Liver (tissue), 8 donors: ENCODE measurements at regions not wholly inside any gene's neighbourhood (a gene's known extent, or its start where the extent isn't known, plus 50 kb on each side); places are given as distances from the start of the nearest gene placed in this dataset.
"Not testable (repeated sequence)": the region's sequence is repeated elsewhere in the genome, so short reads cannot be mapped to it uniquely, and the experiment has no call there.

Source experiments
- DNase-seq: peaks from one replicate; pipeline ENCODE4 v3.0.0-alpha.2; 2017; ENCODE audit warnings: low spot score
- H3K27ac ChIP-seq, 2 donors: one replicate each; pipeline ENCODE4 v1.7.0; 2013; ENCODE audit warnings: inconsistent platforms in 2 of 2, low read length in 2 of 2, control low read depth in 1 of 2, low read depth in 1 of 2, mild to moderate bottlenecking in 1 of 2
- H3K27me3 ChIP-seq, 4 donors: one replicate each; pipeline versions ENCODE4 v1.6.1 to v1.7.0; 2013; ENCODE audit warnings: low read length in 3 of 4, inconsistent platforms in 1 of 4, mild to moderate bottlenecking in 1 of 4, moderate library complexity in 1 of 4; ENCODE audit not compliant: control insufficient read depth in 4 of 4, insufficient read depth in 4 of 4
- H3K36me3 ChIP-seq, 4 donors: one replicate each; pipeline versions ENCODE4 v1.6.1 to v1.7.0; 2013; ENCODE audit warnings: low read length in 3 of 4, mild to moderate bottlenecking in 3 of 4, low read depth in 1 of 4, moderate library complexity in 1 of 4; ENCODE audit not compliant: control insufficient read depth in 4 of 4, insufficient read depth in 3 of 4
- H3K4me1 ChIP-seq, 4 donors: one replicate each; pipeline versions ENCODE4 v1.6.1 to v1.7.0; 2013; ENCODE audit warnings: low read length in 3 of 4, mild to moderate bottlenecking in 3 of 4, moderate library complexity in 1 of 4; ENCODE audit not compliant: control insufficient read depth in 4 of 4, insufficient read depth in 4 of 4
- H3K4me3 ChIP-seq, 3 donors: one replicate each; pipeline versions ENCODE4 v1.6.1 to v1.7.0; 2013; ENCODE audit warnings: low read length in 3 of 3, control low read depth in 1 of 3, low read depth in 1 of 3, mild to moderate bottlenecking in 1 of 3
- H3K9ac ChIP-seq, 2 donors: one replicate each; pipeline ENCODE4 v1.7.0; 2013; ENCODE audit warnings: low read length in 2 of 2, mild to moderate bottlenecking in 2 of 2, moderate library complexity in 2 of 2, control low read depth in 1 of 2, low read depth in 1 of 2
- H3K9me3 ChIP-seq, 4 donors: one replicate each; pipeline versions ENCODE4 v1.6.1 to v1.7.0; 2013; ENCODE audit warnings: low read length in 3 of 4; ENCODE audit not compliant: control insufficient read depth in 4 of 4
- EGR1 ChIP-seq, 2 donors: IDR thresholded peaks; 2 replicates each; pipeline ENCODE4 v1.6.1; 2016 to 2018; ENCODE audit warnings: antibody characterized with exemption in 2 of 2, low read depth in 2 of 2
- FOXA1 ChIP-seq: IDR thresholded peaks from 2 replicates; pipeline ENCODE4 v1.6.1; 2016; ENCODE audit warnings: antibody characterized with exemption
- FOXA2 ChIP-seq: IDR thresholded peaks from 2 replicates; pipeline ENCODE4 v1.6.1; 2016; ENCODE audit warnings: antibody characterized with exemption
- GABPA ChIP-seq, 2 donors: IDR thresholded peaks in 1 of 2; conservative IDR thresholded peaks in 1 of 2; 2 replicates each; pipeline ENCODE4 v1.6.1; 2016; ENCODE audit warnings: antibody characterized with exemption in 2 of 2, mild to moderate bottlenecking in 1 of 2, moderate library complexity in 1 of 2
- HNF4A ChIP-seq, 2 donors: conservative IDR thresholded peaks; 2 replicates each; pipeline ENCODE4 v1.6.1; 2016; ENCODE audit warnings: antibody characterized with exemption in 2 of 2, mild to moderate bottlenecking in 2 of 2
- HNF4G ChIP-seq: IDR thresholded peaks from 2 replicates; pipeline ENCODE4 v1.6.1; 2016; ENCODE audit warnings: antibody characterized with exemption
- JUND ChIP-seq, 2 donors: IDR thresholded peaks; 2 replicates each; pipeline ENCODE4 v1.6.1; 2016; ENCODE audit warnings: antibody characterized with exemption in 2 of 2
- NR2F2 ChIP-seq: IDR thresholded peaks from 2 replicates; pipeline ENCODE4 v1.6.1; 2016; ENCODE audit warnings: antibody characterized with exemption
- RAD21 ChIP-seq, 2 donors: IDR thresholded peaks; 2 replicates each; pipeline ENCODE4 v1.6.1; 2016; ENCODE audit warnings: antibody characterized with exemption in 2 of 2, mild to moderate bottlenecking in 2 of 2
- RXRA ChIP-seq, 2 donors: IDR thresholded peaks; 2 replicates each; pipeline ENCODE4 v1.6.1; 2017 to 2018; ENCODE audit warnings: antibody characterized with exemption in 2 of 2, mild to moderate bottlenecking in 1 of 2
- SP1 ChIP-seq: IDR thresholded peaks from 2 replicates; pipeline ENCODE4 v1.6.1; 2018; ENCODE audit warnings: antibody characterized with exemption, mild to moderate bottlenecking
- TAF1 ChIP-seq: conservative IDR thresholded peaks from 2 replicates; pipeline ENCODE4 v1.6.1; 2016; ENCODE audit warnings: antibody characterized with exemption, mild to moderate bottlenecking
- YY1 ChIP-seq: IDR thresholded peaks from 2 replicates; pipeline ENCODE4 v1.6.1; 2016; ENCODE audit warnings: antibody characterized with exemption, mild to moderate bottlenecking
- ZBTB33 ChIP-seq: IDR thresholded peaks from 2 replicates; pipeline ENCODE4 v1.6.1; 2016; ENCODE audit warnings: antibody characterized with exemption
- WGBS: extraction: QIAGEN DNeasy Blood & Tissue Kit; methylation state at CpG from one replicate; pipeline ENCODE4 v1.1.7; 2013; 5-methylcytosine and 5-hydroxymethylcytosine counted together
- TF ChIP-seq, protein P1 (sequence below): fragments of 150-350 bp; IDR thresholded peaks from 2 replicates; pipeline ENCODE4 v1.5.1; 2017; ENCODE audit warnings: improper control_type of control experiment, low read depth, low read length; ENCODE audit not compliant: missing input control
- TF ChIP-seq, protein P2 (sequence below): IDR thresholded peaks from 2 replicates; pipeline ENCODE4 v1.6.1; 2016; ENCODE audit warnings: antibody characterized with exemption, mild to moderate bottlenecking
- donor health status: healthy.
- donor health status: healthy.
- donor health status: healthy.
- donor health status: healthy.
- donor health status: healthy.

- Histone ChIP-seq H3K27me3 (no peaks in the 10 kb centered on the region), H3K4me1 (no peaks in the 10 kb centered on the region), H3K4me3 (no peak overlapping the region), H3K27ac (no peak overlapping the region), H3K9me3 (no peaks in the 10 kb centered on the region), H3K9ac (no peak overlapping the region), H3K36me3 (no peaks in the 10 kb centered on the region)
- no peak for DNase-seq
- TF ChIP-seq NR2F2 (peak; percentile 9), GABPA (IDR thresholded peaks at IDR 0.05 in 1 of 2, conservative IDR thresholded peaks at IDR 0.05 in 1 of 2) (no peak), RAD21 (IDR thresholded peaks at IDR 0.05) (peak; percentile 6 to 11), ZBTB33 (no peak)
- WGBS, result 68% methylated on average over 7 of the region's 7 CpGs
These were observed 222.0 kb upstream of the SGK1 start for GRCh38 chr6:134539865-134540323.

GRCh38 chr6:134537765-134538164, 219.9 kb upstream of the SGK1 start:
- not testable (repeated sequence) for H3K4me3 ChIP-seq, DNase-seq, H3K27me3 ChIP-seq, H3K27ac ChIP-seq, H3K9ac ChIP-seq, H3K36me3 ChIP-seq, H3K9me3 ChIP-seq, H3K4me1 ChIP-seq
- WGBS, result 96% methylated on average over 10 of the region's 10 CpGs

DNA sequence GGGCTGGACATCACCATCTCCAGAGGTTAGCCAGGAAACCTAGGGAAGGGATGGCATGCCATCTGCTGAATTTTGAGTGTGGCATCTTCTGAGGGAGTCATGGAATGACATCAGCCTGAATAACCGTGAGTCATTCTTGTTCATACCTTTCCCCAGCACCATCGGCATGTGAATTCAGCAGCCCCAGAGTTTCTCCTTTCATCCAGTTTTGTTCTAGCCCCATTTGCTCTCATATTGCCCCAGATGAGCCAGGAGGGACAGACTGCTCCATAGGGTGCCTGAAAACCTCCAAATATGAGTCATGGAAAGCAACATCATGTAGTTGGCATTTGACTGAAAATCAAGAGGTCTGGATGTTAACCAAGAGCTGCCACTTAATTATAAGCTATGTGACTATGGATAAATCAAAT, 219.2 kb upstream of the SGK1 start:
- Histone ChIP-seq H3K27ac (no peak overlapping the region), H3K4me1 (peaks cover 0 to 2% (median 0%) of the 10 kb centered on the region in 4 donors), H3K36me3 (no peaks in the 10 kb centered on the region), H3K9me3 (no peaks in the 10 kb centered on the region), H3K9ac (no peak overlapping the region), H3K27me3 (no peaks in the 10 kb centered on the region), H3K4me3 (no peak overlapping the region)
- no peak for DNase-seq
- TF ChIP-seq HNF4G (no peak), SP1 (no peak), YY1 (no peak), RXRA (IDR thresholded peaks at IDR 0.05) (no peak), TAF1 (no peak), NR2F2 (no peak), FOXA1 (no peak), FOXA2 (no peak), GABPA (IDR thresholded peaks at IDR 0.05 in 1 of 2, conservative IDR thresholded peaks at IDR 0.05 in 1 of 2) (no peak), JUND (IDR thresholded peaks at IDR 0.05) (no peak), HNF4A (conservative IDR thresholded peaks at IDR 0.05) (no peak), EGR1 (IDR thresholded peaks at IDR 0.05; ENCODE audit: low read depth in 2 of 2) (no peak)
- TF ChIP-seq, protein P1, sequence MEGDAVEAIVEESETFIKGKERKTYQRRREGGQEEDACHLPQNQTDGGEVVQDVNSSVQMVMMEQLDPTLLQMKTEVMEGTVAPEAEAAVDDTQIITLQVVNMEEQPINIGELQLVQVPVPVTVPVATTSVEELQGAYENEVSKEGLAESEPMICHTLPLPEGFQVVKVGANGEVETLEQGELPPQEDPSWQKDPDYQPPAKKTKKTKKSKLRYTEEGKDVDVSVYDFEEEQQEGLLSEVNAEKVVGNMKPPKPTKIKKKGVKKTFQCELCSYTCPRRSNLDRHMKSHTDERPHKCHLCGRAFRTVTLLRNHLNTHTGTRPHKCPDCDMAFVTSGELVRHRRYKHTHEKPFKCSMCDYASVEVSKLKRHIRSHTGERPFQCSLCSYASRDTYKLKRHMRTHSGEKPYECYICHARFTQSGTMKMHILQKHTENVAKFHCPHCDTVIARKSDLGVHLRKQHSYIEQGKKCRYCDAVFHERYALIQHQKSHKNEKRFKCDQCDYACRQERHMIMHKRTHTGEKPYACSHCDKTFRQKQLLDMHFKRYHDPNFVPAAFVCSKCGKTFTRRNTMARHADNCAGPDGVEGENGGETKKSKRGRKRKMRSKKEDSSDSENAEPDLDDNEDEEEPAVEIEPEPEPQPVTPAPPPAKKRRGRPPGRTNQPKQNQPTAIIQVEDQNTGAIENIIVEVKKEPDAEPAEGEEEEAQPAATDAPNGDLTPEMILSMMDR, result no peak
- TF ChIP-seq, protein P2, sequence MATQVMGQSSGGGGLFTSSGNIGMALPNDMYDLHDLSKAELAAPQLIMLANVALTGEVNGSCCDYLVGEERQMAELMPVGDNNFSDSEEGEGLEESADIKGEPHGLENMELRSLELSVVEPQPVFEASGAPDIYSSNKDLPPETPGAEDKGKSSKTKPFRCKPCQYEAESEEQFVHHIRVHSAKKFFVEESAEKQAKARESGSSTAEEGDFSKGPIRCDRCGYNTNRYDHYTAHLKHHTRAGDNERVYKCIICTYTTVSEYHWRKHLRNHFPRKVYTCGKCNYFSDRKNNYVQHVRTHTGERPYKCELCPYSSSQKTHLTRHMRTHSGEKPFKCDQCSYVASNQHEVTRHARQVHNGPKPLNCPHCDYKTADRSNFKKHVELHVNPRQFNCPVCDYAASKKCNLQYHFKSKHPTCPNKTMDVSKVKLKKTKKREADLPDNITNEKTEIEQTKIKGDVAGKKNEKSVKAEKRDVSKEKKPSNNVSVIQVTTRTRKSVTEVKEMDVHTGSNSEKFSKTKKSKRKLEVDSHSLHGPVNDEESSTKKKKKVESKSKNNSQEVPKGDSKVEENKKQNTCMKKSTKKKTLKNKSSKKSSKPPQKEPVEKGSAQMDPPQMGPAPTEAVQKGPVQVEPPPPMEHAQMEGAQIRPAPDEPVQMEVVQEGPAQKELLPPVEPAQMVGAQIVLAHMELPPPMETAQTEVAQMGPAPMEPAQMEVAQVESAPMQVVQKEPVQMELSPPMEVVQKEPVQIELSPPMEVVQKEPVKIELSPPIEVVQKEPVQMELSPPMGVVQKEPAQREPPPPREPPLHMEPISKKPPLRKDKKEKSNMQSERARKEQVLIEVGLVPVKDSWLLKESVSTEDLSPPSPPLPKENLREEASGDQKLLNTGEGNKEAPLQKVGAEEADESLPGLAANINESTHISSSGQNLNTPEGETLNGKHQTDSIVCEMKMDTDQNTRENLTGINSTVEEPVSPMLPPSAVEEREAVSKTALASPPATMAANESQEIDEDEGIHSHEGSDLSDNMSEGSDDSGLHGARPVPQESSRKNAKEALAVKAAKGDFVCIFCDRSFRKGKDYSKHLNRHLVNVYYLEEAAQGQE, result no peak
- WGBS, result 89% methylated on average over 2 of the region's 2 CpGs
